ENCODE measurements at regions not wholly inside any gene's neighbourhood (a gene's known extent, or its start where the extent isn't known, plus 50 kb on each side); places are given as distances from the start of the nearest gene placed in this dataset.
"Not testable (repeated sequence)": the region's sequence is repeated elsewhere in the genome, so short reads cannot be mapped to it uniquely, and the experiment has no call there.

DNA sequence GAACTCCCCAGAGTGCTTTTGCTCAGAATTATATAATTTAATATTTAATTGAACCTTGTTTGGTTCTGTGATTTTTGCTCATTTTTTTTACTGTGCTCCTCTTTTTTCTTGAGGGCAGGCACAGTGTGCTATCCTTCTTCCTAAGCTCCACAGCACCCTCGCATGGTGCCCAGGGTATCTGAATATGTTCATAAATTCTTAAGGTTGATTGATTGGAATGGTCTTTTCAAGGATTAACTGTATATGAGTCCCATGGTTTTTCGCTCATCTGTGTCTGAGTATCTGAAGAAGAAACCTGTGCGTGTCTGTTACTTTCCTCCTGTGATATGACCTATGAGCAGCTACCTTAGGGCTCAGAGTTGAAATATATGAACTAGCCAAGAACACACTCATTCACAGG is 393.7 kb downstream of the HLX start:
- Histone ChIP-seq H3K4me1 (ENCODE audit: control insufficient read depth, insufficient read depth, low read length) (no peaks in the 10 kb centered on the region), H3K27ac (ENCODE audit: low read length) (no peak overlapping the region), H3K9me3 (ENCODE audit: control insufficient read depth, low read depth, low read length) (no peaks in the 10 kb centered on the region), H3K27me3 (ENCODE audit: control insufficient read depth, insufficient read depth, low read length) (no peaks in the 10 kb centered on the region), H3K36me3 (ENCODE audit: control insufficient read depth, insufficient read depth, low read length) (no peaks in the 10 kb centered on the region), H3K4me3 (ENCODE audit: low read length) (no peak overlapping the region)
- no peak for DNase-seq
- WGBS (ENCODE audit: insufficient coverage, low lambda C conversion rate) = 100% methylated on average over 1 of the region's 3 CpGs

DNA sequence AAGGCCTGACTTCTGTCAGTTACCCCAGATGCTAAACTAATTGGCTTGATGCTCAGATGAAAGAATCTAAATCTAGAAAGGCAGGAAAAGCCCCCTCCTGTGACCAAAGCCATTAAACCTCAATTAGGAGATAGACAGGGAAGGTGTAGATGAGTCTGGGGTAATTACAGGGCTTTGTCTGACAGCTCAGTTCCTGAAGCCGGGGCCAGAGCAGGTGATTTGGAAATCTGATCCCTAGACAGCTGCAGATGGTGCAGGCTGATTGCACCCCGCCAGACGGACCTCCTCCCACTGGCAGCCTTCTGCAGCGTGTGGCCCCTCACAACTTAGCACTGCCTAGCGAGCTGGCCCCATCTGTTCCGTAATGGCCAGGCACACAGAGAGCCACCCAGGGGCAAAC is 395.1 kb downstream of the HLX start:
- WGBS (ENCODE audit: insufficient coverage, low lambda C conversion rate) = no CpG with 5 or more reads among the region's 6 CpGs
- no peaks in the 10 kb centered on the region for H3K4me1 ChIP-seq (ENCODE audit: control insufficient read depth, insufficient read depth, low read length)
- H3K36me3 ChIP-seq (ENCODE audit: control insufficient read depth, insufficient read depth, low read length) = no peaks in the 10 kb centered on the region
- no peaks in the 10 kb centered on the region for H3K27me3 ChIP-seq (ENCODE audit: control insufficient read depth, insufficient read depth, low read length)
- DNase-seq = no peak
- H3K4me3 ChIP-seq (ENCODE audit: low read length) = no peak overlapping the region
- H3K9me3 ChIP-seq (ENCODE audit: control insufficient read depth, low read depth, low read length) = no peaks in the 10 kb centered on the region
- no peak overlapping the region for H3K27ac ChIP-seq (ENCODE audit: low read length)

DNA sequence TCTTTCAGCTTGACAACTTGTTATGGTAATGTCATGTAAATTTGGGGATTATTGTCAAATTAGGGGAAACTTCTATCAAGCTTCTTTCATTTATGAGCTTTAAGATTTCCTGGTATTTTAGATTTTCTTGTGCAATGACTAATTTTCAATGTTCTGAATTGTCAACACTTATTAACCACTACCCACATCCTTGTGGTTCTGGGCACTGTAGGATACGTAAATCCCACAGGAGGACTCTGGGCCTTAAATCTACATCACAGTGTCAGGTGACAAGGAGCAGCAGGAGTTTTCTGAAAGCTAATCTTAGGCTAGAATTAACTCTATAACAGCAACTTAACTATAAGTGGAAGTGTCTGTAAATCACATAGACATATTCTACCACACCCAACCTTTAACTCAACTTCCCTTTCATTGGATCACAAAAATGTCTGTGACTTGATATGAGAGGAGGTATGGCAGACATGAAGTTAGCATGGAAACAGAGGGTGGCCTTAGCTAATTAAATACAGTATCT is 397.7 kb downstream of the HLX start:
- no CpG with 5 or more reads among the region's 1 CpG for WGBS (ENCODE audit: insufficient coverage, low lambda C conversion rate)
- Histone ChIP-seq H3K27ac (ENCODE audit: low read length) (no peak overlapping the region), H3K4me3 (ENCODE audit: low read length) (no peak overlapping the region), H3K4me1 (ENCODE audit: control insufficient read depth, insufficient read depth, low read length) (no peaks in the 10 kb centered on the region), H3K36me3 (ENCODE audit: control insufficient read depth, insufficient read depth, low read length) (no peaks in the 10 kb centered on the region), H3K27me3 (ENCODE audit: control insufficient read depth, insufficient read depth, low read length) (no peaks in the 10 kb centered on the region), H3K9me3 (ENCODE audit: control insufficient read depth, low read depth, low read length) (no peaks in the 10 kb centered on the region)
- no peak for DNase-seq

DNA sequence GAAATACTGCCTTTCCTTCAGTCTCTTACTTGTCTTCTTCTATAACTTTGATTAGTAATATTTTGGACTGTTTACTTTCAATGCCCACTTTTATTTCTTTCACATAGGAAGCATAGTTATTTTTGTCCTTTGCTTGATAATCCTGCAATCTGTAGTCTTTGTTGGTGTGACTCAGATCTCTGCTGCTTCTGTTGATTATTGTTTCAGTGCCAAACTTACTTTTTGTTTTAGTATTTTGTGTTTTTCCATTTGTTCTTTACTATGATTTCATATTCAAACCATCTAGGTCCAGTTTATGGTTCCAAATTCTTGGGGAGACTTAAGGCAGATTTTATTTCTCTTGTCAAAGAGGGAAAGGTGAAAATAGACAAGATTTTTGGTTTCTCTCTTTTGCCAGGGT is 399.9 kb downstream of the HLX start:
- H3K27ac ChIP-seq (ENCODE audit: low read length) = no peak overlapping the region
- DNase-seq = no peak
- no peaks in the 10 kb centered on the region for H3K9me3 ChIP-seq (ENCODE audit: control insufficient read depth, low read depth, low read length)
- H3K36me3 ChIP-seq (ENCODE audit: control insufficient read depth, insufficient read depth, low read length) = no peaks in the 10 kb centered on the region
- no peak overlapping the region for H3K4me3 ChIP-seq (ENCODE audit: low read length)
- no peaks in the 10 kb centered on the region for H3K4me1 ChIP-seq (ENCODE audit: control insufficient read depth, insufficient read depth, low read length)
- H3K27me3 ChIP-seq (ENCODE audit: control insufficient read depth, insufficient read depth, low read length) = no peaks in the 10 kb centered on the region

DNA sequence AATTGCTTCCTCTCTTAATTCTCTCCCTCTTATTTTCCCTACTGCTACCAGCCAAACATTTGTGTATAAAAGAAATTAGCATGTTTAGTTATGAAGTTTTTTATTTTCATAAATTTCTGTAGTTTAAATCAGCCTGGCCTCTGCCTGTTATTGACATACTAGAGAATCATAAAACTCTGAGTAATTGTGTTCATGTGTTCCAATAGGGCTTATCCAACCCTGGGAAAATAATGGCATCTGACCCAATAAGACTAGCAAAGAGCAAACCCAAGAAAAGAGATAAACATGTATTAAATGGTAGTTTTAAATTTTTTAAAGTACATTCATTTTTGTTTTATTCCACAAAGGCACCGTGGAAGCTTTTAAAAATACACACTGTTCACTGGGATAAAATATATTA is 404.3 kb downstream of the HLX start:
- no peak for DNase-seq
- no peaks in the 10 kb centered on the region for H3K9me3 ChIP-seq (ENCODE audit: control insufficient read depth, low read depth, low read length)
- H3K4me1 ChIP-seq (ENCODE audit: control insufficient read depth, insufficient read depth, low read length) = no peaks in the 10 kb centered on the region
- 83% methylated on average over 1 of the region's 1 CpG for WGBS (ENCODE audit: insufficient coverage, low lambda C conversion rate)
- H3K27ac ChIP-seq (ENCODE audit: low read length) = no peak overlapping the region
- H3K4me3 ChIP-seq (ENCODE audit: low read length) = no peak overlapping the region
- H3K36me3 ChIP-seq (ENCODE audit: control insufficient read depth, insufficient read depth, low read length) = no peaks in the 10 kb centered on the region
- H3K27me3 ChIP-seq (ENCODE audit: control insufficient read depth, insufficient read depth, low read length) = no peaks in the 10 kb centered on the region

DNA sequence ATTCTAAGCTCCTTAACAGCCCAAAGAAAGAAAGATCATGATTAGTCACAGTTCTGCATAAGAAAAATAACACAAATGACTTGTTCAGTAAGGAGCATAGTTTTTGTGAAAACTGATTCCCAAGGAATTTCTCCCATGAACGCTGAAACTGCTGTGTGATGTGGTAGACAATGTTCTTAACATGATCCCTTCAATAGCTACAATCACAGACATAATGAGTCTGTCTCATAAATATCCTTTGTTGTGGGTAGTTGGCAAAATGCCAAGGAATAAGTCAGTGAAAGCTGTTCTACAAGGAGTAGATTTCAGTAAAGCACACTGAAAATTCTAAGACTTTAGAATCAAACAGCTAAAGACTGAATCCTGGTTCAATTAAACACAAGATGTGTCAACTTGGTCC is 404.8 kb downstream of the HLX start:
- WGBS (ENCODE audit: insufficient coverage, low lambda C conversion rate) = no CpG with 5 or more reads among the region's 1 CpG
- Histone ChIP-seq H3K9me3 (ENCODE audit: control insufficient read depth, low read depth, low read length) (no peaks in the 10 kb centered on the region), H3K4me3 (ENCODE audit: low read length) (no peak overlapping the region), H3K4me1 (ENCODE audit: control insufficient read depth, insufficient read depth, low read length) (no peaks in the 10 kb centered on the region), H3K36me3 (ENCODE audit: control insufficient read depth, insufficient read depth, low read length) (no peaks in the 10 kb centered on the region), H3K27me3 (ENCODE audit: control insufficient read depth, insufficient read depth, low read length) (no peaks in the 10 kb centered on the region), H3K27ac (ENCODE audit: low read length) (no peak overlapping the region)
- no peak for DNase-seq

DNA sequence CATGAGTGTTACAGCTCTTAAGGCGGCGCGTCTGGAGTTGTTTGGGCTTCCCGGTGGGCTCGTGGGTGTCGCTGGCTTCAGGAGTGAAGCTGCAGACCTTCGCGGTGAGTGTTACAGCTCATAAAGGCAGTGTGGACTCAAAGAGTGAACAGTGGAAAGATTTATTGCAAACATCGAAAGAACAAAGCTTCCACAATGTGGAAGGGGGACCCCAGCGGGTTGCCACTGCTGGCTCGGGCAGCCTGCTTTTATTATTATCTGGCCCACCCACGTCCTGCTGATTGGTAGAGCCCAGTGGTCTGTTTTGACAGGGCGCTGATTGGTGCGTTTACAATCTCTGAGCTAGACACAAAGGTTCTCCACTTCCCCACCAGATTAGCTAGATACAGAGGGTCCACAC is 405.7 kb downstream of the HLX start:
- H3K4me3 ChIP-seq (ENCODE audit: low read length); DNase-seq: not testable (repeated sequence)
- WGBS (ENCODE audit: insufficient coverage, low lambda C conversion rate) = no CpG with 5 or more reads among the region's 14 CpGs

DNA sequence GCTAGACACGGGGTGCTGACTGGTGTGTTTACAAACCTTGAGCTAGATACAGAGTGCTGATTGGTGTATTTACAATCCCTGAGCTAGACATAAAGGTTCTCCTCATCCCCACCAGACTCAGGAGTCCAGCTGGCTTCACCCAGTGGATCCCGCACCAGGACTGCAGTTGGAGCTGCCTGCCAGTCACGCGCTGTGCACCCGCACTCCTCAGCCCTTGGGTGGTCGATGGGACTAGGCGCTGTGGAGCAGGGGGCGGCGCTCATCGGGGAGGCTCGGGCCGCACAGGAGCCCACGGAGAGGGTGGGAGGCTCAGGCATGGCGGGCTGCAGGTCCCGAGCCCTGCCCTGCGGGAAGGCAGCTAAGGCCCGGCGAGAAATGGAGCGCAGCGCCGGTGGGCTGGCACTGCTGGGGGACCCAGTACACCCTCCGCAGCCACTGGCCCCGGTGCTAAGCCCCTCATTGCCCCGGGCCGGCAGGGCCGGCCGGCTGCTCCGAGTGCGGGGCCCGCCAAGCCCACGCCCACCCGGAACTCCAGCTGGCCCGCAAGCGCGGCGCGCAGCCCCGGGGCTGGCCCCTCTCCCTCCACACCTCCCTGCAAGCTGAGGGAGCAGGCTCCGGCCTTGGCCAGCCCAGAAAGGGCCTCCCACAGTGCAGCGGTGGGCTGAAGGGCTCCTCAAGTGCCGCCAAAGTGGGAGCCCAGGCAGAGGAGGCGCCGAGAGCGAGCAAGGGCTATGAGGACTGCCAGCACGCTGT is 406.4 kb downstream of the HLX start:
- not testable (repeated sequence) for H3K27ac ChIP-seq (ENCODE audit: low read length); H3K27me3 ChIP-seq (ENCODE audit: control insufficient read depth, insufficient read depth, low read length); H3K4me3 ChIP-seq (ENCODE audit: low read length); DNase-seq; H3K4me1 ChIP-seq (ENCODE audit: control insufficient read depth, insufficient read depth, low read length); H3K36me3 ChIP-seq (ENCODE audit: control insufficient read depth, insufficient read depth, low read length); H3K9me3 ChIP-seq (ENCODE audit: control insufficient read depth, low read depth, low read length)
- WGBS (ENCODE audit: insufficient coverage, low lambda C conversion rate) = no CpG with 5 or more reads among the region's 45 CpGs

More for the DNA sequence above, 405.7 kb downstream of the HLX start:
- H3K4me1 ChIP-seq (ENCODE audit: control insufficient read depth, insufficient read depth, low read length); H3K9me3 ChIP-seq (ENCODE audit: control insufficient read depth, low read depth, low read length); H3K27ac ChIP-seq (ENCODE audit: low read length); H3K36me3 ChIP-seq (ENCODE audit: control insufficient read depth, insufficient read depth, low read length); H3K27me3 ChIP-seq (ENCODE audit: control insufficient read depth, insufficient read depth, low read length): not testable (repeated sequence)

DNA sequence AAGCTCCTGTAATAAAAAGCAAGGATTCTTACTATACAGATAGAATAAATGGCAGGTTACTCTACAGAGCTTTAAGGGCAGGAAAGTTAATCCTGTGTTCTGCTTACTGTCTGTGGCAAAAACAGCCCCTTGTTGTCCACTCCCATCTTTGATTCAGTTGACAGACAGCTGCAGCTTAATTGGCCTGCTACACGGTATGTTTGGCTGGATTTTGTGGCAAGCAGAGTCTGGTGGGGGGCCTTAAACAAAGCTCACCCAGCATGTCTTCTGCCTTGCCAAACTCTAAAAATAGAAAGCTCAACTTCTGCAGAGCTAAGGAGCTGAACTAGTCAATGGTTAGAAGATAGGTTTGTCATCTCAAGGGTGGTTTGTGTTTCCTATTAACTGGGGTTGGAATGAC is 407.2 kb downstream of the HLX start:
- no peaks in the 10 kb centered on the region for H3K4me1 ChIP-seq (ENCODE audit: control insufficient read depth, insufficient read depth, low read length)
- no peaks in the 10 kb centered on the region for H3K9me3 ChIP-seq (ENCODE audit: control insufficient read depth, low read depth, low read length)
- no peak overlapping the region for H3K27ac ChIP-seq (ENCODE audit: low read length)
- no peak overlapping the region for H3K4me3 ChIP-seq (ENCODE audit: low read length)
- H3K36me3 ChIP-seq (ENCODE audit: control insufficient read depth, insufficient read depth, low read length) = no peaks in the 10 kb centered on the region
- DNase-seq = no peak
- H3K27me3 ChIP-seq (ENCODE audit: control insufficient read depth, insufficient read depth, low read length) = no peaks in the 10 kb centered on the region
- no CpG with 5 or more reads among the region's 1 CpG for WGBS (ENCODE audit: insufficient coverage, low lambda C conversion rate)

DNA sequence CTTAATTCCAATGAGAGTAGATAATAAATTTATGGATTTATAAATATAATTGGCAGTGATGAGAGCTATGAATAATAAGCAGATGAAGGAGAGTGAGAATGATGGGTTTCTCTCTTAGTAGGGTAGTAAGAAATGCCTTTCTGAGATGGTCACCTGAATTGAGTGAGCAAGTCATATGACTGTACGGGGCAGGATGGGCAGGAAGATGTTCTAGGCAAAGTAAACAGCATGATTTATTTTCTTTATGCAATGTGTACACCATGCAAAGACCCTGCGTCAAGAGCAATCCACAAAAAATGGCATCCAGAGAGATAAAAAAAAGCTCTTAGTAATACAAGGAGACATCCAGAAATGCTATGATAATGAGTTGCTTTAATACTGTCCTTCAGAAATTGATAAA is 409.9 kb downstream of the HLX start:
- WGBS (ENCODE audit: insufficient coverage, low lambda C conversion rate) = no CpG with 5 or more reads among the region's 2 CpGs
- Histone ChIP-seq H3K9me3 (ENCODE audit: control insufficient read depth, low read depth, low read length) (no peaks in the 10 kb centered on the region), H3K27ac (ENCODE audit: low read length) (no peak overlapping the region), H3K4me3 (ENCODE audit: low read length) (no peak overlapping the region), H3K27me3 (ENCODE audit: control insufficient read depth, insufficient read depth, low read length) (no peaks in the 10 kb centered on the region), H3K4me1 (ENCODE audit: control insufficient read depth, insufficient read depth, low read length) (no peaks in the 10 kb centered on the region), H3K36me3 (ENCODE audit: control insufficient read depth, insufficient read depth, low read length) (no peaks in the 10 kb centered on the region)
- DNase-seq = no peak

DNA sequence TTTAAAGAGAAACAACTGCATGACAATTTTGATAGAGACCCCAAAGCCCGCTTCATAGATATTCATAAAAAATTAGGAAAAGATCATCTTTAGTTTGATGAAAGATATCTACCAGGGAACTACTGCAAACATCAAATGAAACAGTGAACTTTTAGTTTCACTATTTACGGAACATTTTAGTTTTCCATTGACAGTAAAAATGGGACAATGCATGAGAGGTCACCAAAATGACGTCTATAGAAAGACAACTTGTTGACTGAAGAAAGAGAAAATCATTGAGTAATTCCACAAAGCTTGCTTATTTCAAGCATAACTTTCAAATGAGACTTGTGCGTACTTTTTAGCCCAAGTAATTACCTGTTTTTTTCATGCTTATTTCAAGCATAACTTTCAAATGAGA is 411.4 kb downstream of the HLX start:
- Histone ChIP-seq H3K36me3 (ENCODE audit: control insufficient read depth, insufficient read depth, low read length) (no peaks in the 10 kb centered on the region), H3K27ac (ENCODE audit: low read length) (no peak overlapping the region), H3K9me3 (ENCODE audit: control insufficient read depth, low read depth, low read length) (no peaks in the 10 kb centered on the region), H3K4me1 (ENCODE audit: control insufficient read depth, insufficient read depth, low read length) (no peaks in the 10 kb centered on the region), H3K4me3 (ENCODE audit: low read length) (no peak overlapping the region), H3K27me3 (ENCODE audit: control insufficient read depth, insufficient read depth, low read length) (no peaks in the 10 kb centered on the region)
- no peak for DNase-seq
- 64% methylated on average over 2 of the region's 4 CpGs for WGBS (ENCODE audit: insufficient coverage, low lambda C conversion rate)

Measured in large intestine (tissue), 3 donors.